HepG2 (cell line): ENCODE measurements at regions not wholly inside any gene's neighbourhood (a gene's known extent, or its start where the extent isn't known, plus 50 kb on each side); places are given as distances from the start of the nearest gene placed in this dataset.

ENCODE experiments used
- ATAC-seq: fragments of 200-7000 bp; cut with Tn5 transposase; 3 replicates; pipeline ENCODE4 v1.9.1; 2020; ENCODE audit warnings: mild to moderate bottlenecking, moderate library complexity
- BruUV-seq: library from RNA; stranded (reverse); fragments of 400-500 nt; replicated peaks from 2 replicates; lab custom pipeline; 2021; lab: Mats Ljungman, UMichigan
- CTCF ChIA-PET: fragments of 300-600 bp; formaldehyde crosslinking; extraction: SDS; loops from one replicate; lab custom pipeline; 2021; ENCODE audit warnings: low total read pairs, inconsistent platforms, low intra/inter-chr PET ratio; lab: Yijun Ruan, JAX
- POLR2A ChIA-PET: fragments of 350-600 bp; sonication (Branson Sonifier 250); formaldehyde crosslinking; loops from one replicate; lab custom pipeline; 2020; ENCODE audit warnings: antibody characterized with exemption, inconsistent platforms; lab: Yijun Ruan, JAX
- DNase-seq: peaks from one replicate; pipeline ENCODE4 v3.0.0-alpha.2; 2015; ENCODE audit warnings: low spot score
- FAIRE-seq: peaks from 3 replicates; lab custom pipeline; 2011; peaks lifted over from hg19 to GRCh38; lab: Jason Lieb, UNC
- H2AFZ ChIP-seq: one replicate; pipeline ENCODE4 v1.6.1; 2011; ENCODE audit warnings: low read length, inconsistent platforms
- H3K27ac ChIP-seq: fragments of 300-600 bp; 3 replicates; pipeline ENCODE4 v1.8.0; 2011; ENCODE audit warnings: mixed run types, mild to moderate bottlenecking, mixed read lengths, low read length, inconsistent platforms; ENCODE audit not compliant: insufficient read depth; ENCODE audit errors: extremely low read length
- H3K27me3 ChIP-seq, 2 experiments: fragments of 200-600 bp in 1 of 2; 2 replicates in 1 of 2; 3 replicates in 1 of 2; pipeline versions ENCODE4 v1.6.0 to v1.8.0; 2011; ENCODE audit warnings: low read length in 2 of 2, mild to moderate bottlenecking in 2 of 2, moderate library complexity in 2 of 2, inconsistent platforms in 1 of 2; ENCODE audit not compliant: insufficient read depth in 2 of 2, control insufficient read depth in 1 of 2
- H3K36me3 ChIP-seq, 2 experiments: fragments of 200-600 bp in 1 of 2; replicated peaks in 1 of 2; 2 replicates in 1 of 2; 3 replicates in 1 of 2; pipeline versions ENCODE4 v1.5.1 to v1.8.0; 2011; ENCODE audit warnings: low read length in 2 of 2, inconsistent platforms in 1 of 2; ENCODE audit not compliant: insufficient read depth in 2 of 2, control insufficient read depth in 1 of 2
- H3K4me1 ChIP-seq: 2 replicates; pipeline ENCODE4 v1.5.1; 2012; ENCODE audit warnings: low read length, inconsistent platforms; ENCODE audit not compliant: insufficient read depth
- H3K4me2 ChIP-seq: 2 replicates; pipeline ENCODE4 v1.6.0; 2011; ENCODE audit warnings: low read depth, low read length, inconsistent platforms
- H3K4me3 ChIP-seq, 3 experiments: fragments of 200-600 bp in 1 of 3; sonication (generic), shearing (Covaris generic) in 1 of 3; replicated peaks in 1 of 3; 2 replicates each; pipeline ENCODE4 v1.5.1; 2011 to 2016; ENCODE audit warnings: low read length in 3 of 3, inconsistent platforms in 2 of 3, low read depth in 2 of 3, mild to moderate bottlenecking in 2 of 3, control low read depth in 1 of 3, mixed read lengths in 1 of 3; ENCODE audit not compliant: insufficient read depth in 1 of 3
- H3K79me2 ChIP-seq: one replicate; pipeline ENCODE4 v1.6.1; 2011; ENCODE audit warnings: low read length, inconsistent platforms; ENCODE audit not compliant: insufficient read depth
- H3K9ac ChIP-seq: 2 replicates; pipeline ENCODE4 v1.6.0; 2011; ENCODE audit warnings: mild to moderate bottlenecking, low read depth, low read length, inconsistent platforms; ENCODE audit not compliant: insufficient read depth
- H3K9me3 ChIP-seq: 2 replicates; pipeline ENCODE4 v1.5.1; 2012; ENCODE audit warnings: mild to moderate bottlenecking, low read length
- H4K20me1 ChIP-seq: 2 replicates; pipeline ENCODE4 v1.6.0; 2011; ENCODE audit warnings: inconsistent platforms, mild to moderate bottlenecking, low read length, moderate library complexity; ENCODE audit not compliant: insufficient read depth
- GATAD2A ChIP-seq: IDR thresholded peaks from 2 replicates; pipeline ENCODE4 v1.6.1; 2016
- HNRNPUL1 ChIP-seq: fragments of 200-400 bp; formaldehyde crosslinking; IDR thresholded peaks from 2 replicates; pipeline ENCODE4 v1.6.1; 2017; ENCODE audit warnings: low read depth, mild to moderate bottlenecking, low read length, moderate library complexity
- KDM2A ChIP-seq: sonication (generic); formaldehyde crosslinking; IDR thresholded peaks from 2 replicates; pipeline ENCODE4 v1.4.0; 2020; ENCODE audit warnings: low read depth, missing genetic modification reagents, borderline replicate concordance
- MAFG ChIP-seq: sonication (generic); formaldehyde crosslinking; IDR thresholded peaks from 2 replicates; pipeline ENCODE4 v1.5.1; 2020; ENCODE audit warnings: mild to moderate bottlenecking, missing genetic modification reagents
- NR1H2 ChIP-seq: sonication (generic); formaldehyde crosslinking; IDR thresholded peaks from 2 replicates; pipeline ENCODE4 v1.8.1; 2022; ENCODE audit warnings: low read depth, missing genetic modification reagents, borderline replicate concordance
- SALL2 ChIP-seq: sonication (generic); formaldehyde crosslinking; IDR thresholded peaks from 2 replicates; pipeline ENCODE4 v1.8.1; 2023; ENCODE audit warnings: mild to moderate bottlenecking, missing genetic modification reagents, inconsistent platforms
- SMARCE1 ChIP-seq: fragments of 450-650 bp; IDR thresholded peaks from 2 replicates; pipeline ENCODE4 v1.6.1; 2017; ENCODE audit warnings: borderline replicate concordance
- SRSF4 ChIP-seq: fragments of 200-400 bp; formaldehyde crosslinking; IDR thresholded peaks from one replicate; pipeline ENCODE4 v1.6.1; 2018; ENCODE audit warnings: mild to moderate bottlenecking, low read depth, low read length, moderate library complexity; ENCODE audit not compliant: poor library complexity, severe bottlenecking
- ZBTB4 ChIP-seq: sonication (generic); formaldehyde crosslinking; IDR thresholded peaks from 2 replicates; pipeline ENCODE4 v1.4.0; 2020; ENCODE audit warnings: missing genetic modification reagents, mild to moderate bottlenecking, borderline replicate concordance
- WGBS: methylation state at CpG from one replicate; pipeline ENCODE4 v1.1.6; 2017; ENCODE audit warnings: low lambda C conversion rate; 5-methylcytosine and 5-hydroxymethylcytosine counted together
- in situ Hi-C: cut with HindIII; loops from 2 replicates; pipeline ENCODE4 v1.10.0; 2017; ENCODE audit warnings: low pct_unique_long_range_greater_than_20kb; ENCODE audit not compliant: extremely low pct_ligation_motif_present
- intact Hi-C: fragments of 100-400 bp; cut with micrococcal nuclease; formaldehyde crosslinking; loops from one replicate; pipeline ENCODE4 v1.10.0; 2022; ENCODE audit not compliant: unreplicated experiment
- TF ChIP-seq, protein P1 (sequence below): sonication (generic); formaldehyde crosslinking; conservative IDR thresholded peaks from 2 replicates; pipeline ENCODE4 v1.4.0; 2020; ENCODE audit warnings: missing genetic modification reagents

DNA sequence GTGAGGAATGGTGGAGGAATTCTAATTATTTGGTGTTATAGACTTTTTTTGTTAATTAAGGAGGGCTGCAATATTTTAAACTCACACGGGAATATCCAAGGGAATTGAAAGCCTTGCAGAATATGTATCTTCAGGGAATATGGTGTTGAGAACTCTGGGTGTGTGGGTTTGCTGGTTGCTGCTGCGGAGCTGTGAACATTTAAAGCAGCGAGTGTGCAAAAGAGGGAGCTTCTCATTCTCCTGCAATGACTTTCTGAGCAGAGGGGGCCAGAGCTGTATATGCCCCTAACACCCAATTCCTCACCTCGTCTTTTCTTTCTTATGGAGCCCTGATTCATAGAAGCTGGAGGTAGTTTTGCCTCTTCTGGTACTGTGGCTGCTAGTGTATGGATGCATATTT is 217.7 kb downstream of the HIPK3 start:
- no TSS peak for BruUV-seq
- no peaks in the 10 kb centered on the region for H3K36me3 ChIP-seq
- 37% methylated on average over 4 of the region's 4 CpGs for WGBS
- TF ChIP-seq KDM2A (CRISPR knock-in tag) (no peak), NR1H2 (CRISPR knock-in tag) (no peak), ZBTB4 (CRISPR knock-in tag) (no peak), SRSF4 (no peak), SALL2 (no peak), SMARCE1 (no peak), HNRNPUL1 (no peak), GATAD2A (CRISPR knock-in tag) (no peak), MAFG (CRISPR knock-in tag) (no peak)
- TF ChIP-seq, protein P1, sequence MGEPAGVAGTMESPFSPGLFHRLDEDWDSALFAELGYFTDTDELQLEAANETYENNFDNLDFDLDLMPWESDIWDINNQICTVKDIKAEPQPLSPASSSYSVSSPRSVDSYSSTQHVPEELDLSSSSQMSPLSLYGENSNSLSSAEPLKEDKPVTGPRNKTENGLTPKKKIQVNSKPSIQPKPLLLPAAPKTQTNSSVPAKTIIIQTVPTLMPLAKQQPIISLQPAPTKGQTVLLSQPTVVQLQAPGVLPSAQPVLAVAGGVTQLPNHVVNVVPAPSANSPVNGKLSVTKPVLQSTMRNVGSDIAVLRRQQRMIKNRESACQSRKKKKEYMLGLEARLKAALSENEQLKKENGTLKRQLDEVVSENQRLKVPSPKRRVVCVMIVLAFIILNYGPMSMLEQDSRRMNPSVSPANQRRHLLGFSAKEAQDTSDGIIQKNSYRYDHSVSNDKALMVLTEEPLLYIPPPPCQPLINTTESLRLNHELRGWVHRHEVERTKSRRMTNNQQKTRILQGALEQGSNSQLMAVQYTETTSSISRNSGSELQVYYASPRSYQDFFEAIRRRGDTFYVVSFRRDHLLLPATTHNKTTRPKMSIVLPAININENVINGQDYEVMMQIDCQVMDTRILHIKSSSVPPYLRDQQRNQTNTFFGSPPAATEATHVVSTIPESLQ (CRISPR knock-in tag): no peak
- H3K79me2 ChIP-seq: no peaks in the 10 kb centered on the region
- peaks cover 29% of the 10 kb centered on the region for H3K4me1 ChIP-seq
- POLR2A ChIA-PET: no interaction called here
- no peak for FAIRE-seq
- DNase-seq: no peak
- CTCF ChIA-PET: no interaction called here
- H3K9me3 ChIP-seq: no peaks in the 10 kb centered on the region
- H3K27me3 ChIP-seq: peaks cover 2 to 23% of the 10 kb centered on the region in 2 experiments; a peak in 3 of 5 replicates
- H3K9ac ChIP-seq: no peak overlapping the region
- no peak overlapping the region for H3K27ac ChIP-seq
- H3K4me2 ChIP-seq: no peak overlapping the region
- in situ Hi-C loops: no loop called here
- no peak overlapping the region for H3K4me3 ChIP-seq
- intact Hi-C loops: no loop called here
- no peak overlapping the region for H2AFZ ChIP-seq
- ATAC-seq: no peak
- no peaks in the 10 kb centered on the region for H4K20me1 ChIP-seq
